ENCODE measurements at regions not wholly inside any gene's neighbourhood (a gene's known extent, or its start where the extent isn't known, plus 50 kb on each side); places are given as distances from the start of the nearest gene placed in this dataset.

- no peak for DNase-seq (ENCODE audit: low read depth)
- H3K4me3 ChIP-seq (ENCODE audit: low read depth, low read length), result no peak overlapping the region
Observed at GRCh38 chr2:18171191-18172139, 293.0 kb downstream of the KCNS3 start.

GRCh38 chr2:18170642-18171041, 292.2 kb downstream of the KCNS3 start:
- no peak for DNase-seq (ENCODE audit: low read depth)
- H3K4me3 ChIP-seq (ENCODE audit: low read depth, low read length), result no peak overlapping the region

- no peak for DNase-seq (ENCODE audit: low read depth)
Observed at GRCh38 chr2:18169893-18170175, 291.4 kb downstream of the KCNS3 start.

GRCh38 chr2:18169121-18169892, 290.8 kb downstream of the KCNS3 start:
- no peak overlapping the region for H3K4me3 ChIP-seq (ENCODE audit: low read depth, low read length)
- no peak for DNase-seq (ENCODE audit: low read depth)

More at GRCh38 chr2:18169893-18170175, 291.4 kb downstream of the KCNS3 start:
- H3K4me3 ChIP-seq (ENCODE audit: low read depth, low read length), result no peak overlapping the region

GRCh38 chr2:18167871-18168270, 289.4 kb downstream of the KCNS3 start:
- no peak overlapping the region for H3K4me3 ChIP-seq (ENCODE audit: low read depth, low read length)
- DNase-seq (ENCODE audit: low read depth), result no peak

GRCh38 chr2:18161681-18162080, 283.2 kb downstream of the KCNS3 start:
- no peak overlapping the region for H3K4me3 ChIP-seq (ENCODE audit: low read depth, low read length)
- no peak for DNase-seq (ENCODE audit: low read depth)

GRCh38 chr2:18159896-18160295, 281.4 kb downstream of the KCNS3 start:
- no peak overlapping the region for H3K4me3 ChIP-seq (ENCODE audit: low read depth, low read length)
- no peak for DNase-seq (ENCODE audit: low read depth)

- no peak overlapping the region for H3K4me3 ChIP-seq (ENCODE audit: low read depth, low read length)
- no peak for DNase-seq (ENCODE audit: low read depth)
Observed at GRCh38 chr2:18156421-18156820, 278.0 kb downstream of the KCNS3 start.

- no peak for DNase-seq (ENCODE audit: low read depth)
- H3K4me3 ChIP-seq (ENCODE audit: low read depth, low read length), result no peak overlapping the region
Observed at GRCh38 chr2:18156002-18156401, 277.5 kb downstream of the KCNS3 start.

GRCh38 chr2:18154812-18155211, 276.3 kb downstream of the KCNS3 start:
- DNase-seq (ENCODE audit: low read depth), result no peak
- no peak overlapping the region for H3K4me3 ChIP-seq (ENCODE audit: low read depth, low read length)

- no peak overlapping the region for H3K4me3 ChIP-seq (ENCODE audit: low read depth, low read length)
- DNase-seq (ENCODE audit: low read depth), result no peak
Observed at GRCh38 chr2:18154259-18154658, 275.8 kb downstream of the KCNS3 start.

GRCh38 chr2:18153741-18154140, 275.3 kb downstream of the KCNS3 start:
- DNase-seq (ENCODE audit: low read depth), result no peak
- H3K4me3 ChIP-seq (ENCODE audit: low read depth, low read length), result no peak overlapping the region

- no peak for DNase-seq (ENCODE audit: low read depth)
Observed at GRCh38 chr2:18151237-18151636, 272.8 kb downstream of the KCNS3 start.

GRCh38 chr2:18149660-18150246, 271.3 kb downstream of the KCNS3 start:
- no peak for DNase-seq (ENCODE audit: low read depth)
- no peak overlapping the region for H3K4me3 ChIP-seq (ENCODE audit: low read depth, low read length)

More at GRCh38 chr2:18151237-18151636, 272.8 kb downstream of the KCNS3 start:
- no peak overlapping the region for H3K4me3 ChIP-seq (ENCODE audit: low read depth, low read length)

- no peak overlapping the region for H3K4me3 ChIP-seq (ENCODE audit: low read depth, low read length)
- no peak for DNase-seq (ENCODE audit: low read depth)
Observed at GRCh38 chr2:18136881-18137475, 258.5 kb downstream of the KCNS3 start.

- DNase-seq (ENCODE audit: low read depth), result no peak
- no peak overlapping the region for H3K4me3 ChIP-seq (ENCODE audit: low read depth, low read length)
Observed at GRCh38 chr2:18133310-18133709, 254.8 kb downstream of the KCNS3 start.

GRCh38 chr2:18132697-18133096, 254.2 kb downstream of the KCNS3 start:
- no peak overlapping the region for H3K4me3 ChIP-seq (ENCODE audit: low read depth, low read length)
- no peak for DNase-seq (ENCODE audit: low read depth)

GRCh38 chr2:18131761-18132160, 253.3 kb downstream of the KCNS3 start:
- H3K4me3 ChIP-seq (ENCODE audit: low read depth, low read length), result no peak overlapping the region
- no peak for DNase-seq (ENCODE audit: low read depth)

- no peak for DNase-seq (ENCODE audit: low read depth)
- no peak overlapping the region for H3K4me3 ChIP-seq (ENCODE audit: low read depth, low read length)
Observed at GRCh38 chr2:18129348-18129747, 250.9 kb downstream of the KCNS3 start.

- H3K4me3 ChIP-seq (ENCODE audit: low read depth, low read length), result no peak overlapping the region
- DNase-seq (ENCODE audit: low read depth), result no peak
Observed at GRCh38 chr2:18125303-18125702, 246.8 kb downstream of the KCNS3 start.

All from skeletal muscle cell (primary cell).